ENCODE measurements at regions not wholly inside any gene's neighbourhood (a gene's known extent, or its start where the extent isn't known, plus 50 kb on each side); places are given as distances from the start of the nearest gene placed in this dataset.

GRCh38 chr6:86820750-86821149, 116.6 kb upstream of the HTR1E start:
- Histone ChIP-seq H3K27ac (ENCODE audit: insufficient read depth, low read length) (no peak overlapping the region), H3K36me3 (ENCODE audit: control insufficient read depth, insufficient read depth, low read length) (no peaks in the 10 kb centered on the region), H3K79me2 (ENCODE audit: control insufficient read depth, insufficient read depth, low read length) (no peaks in the 10 kb centered on the region), H3K4me1 (ENCODE audit: control insufficient read depth, extremely low read depth, insufficient read depth, low read length) (no peaks in the 10 kb centered on the region), H3K4me2 (ENCODE audit: extremely low read depth, insufficient read depth, low read length) (no peak overlapping the region), H3K9ac (ENCODE audit: insufficient read depth, low read length) (no peak overlapping the region), H3K9me3 (ENCODE audit: control insufficient read depth, insufficient read depth, low read depth, low read length) (no peaks in the 10 kb centered on the region), H3K27me3 (ENCODE audit: control insufficient read depth, insufficient read depth, low read length) (no peaks in the 10 kb centered on the region), H3K4me3 (replicated peaks in 1 of 4; ENCODE audit: control extremely low read depth in 1 of 4, insufficient read depth in 1 of 4, low read depth in 3 of 4, low read length in 4 of 4) (no peak overlapping the region), H2AFZ (ENCODE audit: low read length) (no peak overlapping the region), H4K20me1 (ENCODE audit: control insufficient read depth, extremely low read depth, insufficient read depth, low read length) (no peaks in the 10 kb centered on the region)
- DNase-seq (ENCODE audit: low read depth in 2 of 2) = no peak
- no peak for TF ChIP-seq CTCF (conservative IDR thresholded peaks at IDR 0.05 in 1 of 2, IDR thresholded peaks at IDR 0.05 in 1 of 2; ENCODE audit: low read depth in 1 of 2, low read length in 2 of 2)
- TF ChIP-seq EZH2 (IDR thresholded peaks at IDR 0.05; ENCODE audit: low read length, missing control alignments) = no peak

- no peak for DNase-seq (ENCODE audit: low read depth in 2 of 2)
- Histone ChIP-seq H3K9me3 (ENCODE audit: control insufficient read depth, insufficient read depth, low read depth, low read length) (no peaks in the 10 kb centered on the region), H3K36me3 (ENCODE audit: control insufficient read depth, insufficient read depth, low read length) (no peaks in the 10 kb centered on the region), H3K4me2 (ENCODE audit: extremely low read depth, insufficient read depth, low read length) (no peak overlapping the region), H4K20me1 (ENCODE audit: control insufficient read depth, extremely low read depth, insufficient read depth, low read length) (no peaks in the 10 kb centered on the region), H3K27ac (ENCODE audit: insufficient read depth, low read length) (no peak overlapping the region), H3K9ac (ENCODE audit: insufficient read depth, low read length) (no peak overlapping the region), H3K79me2 (ENCODE audit: control insufficient read depth, insufficient read depth, low read length) (no peaks in the 10 kb centered on the region), H3K4me1 (ENCODE audit: control insufficient read depth, extremely low read depth, insufficient read depth, low read length) (no peaks in the 10 kb centered on the region), H3K27me3 (ENCODE audit: control insufficient read depth, insufficient read depth, low read length) (no peaks in the 10 kb centered on the region), H2AFZ (ENCODE audit: low read length) (no peak overlapping the region), H3K4me3 (replicated peaks in 1 of 4; ENCODE audit: control extremely low read depth in 1 of 4, insufficient read depth in 1 of 4, low read depth in 3 of 4, low read length in 4 of 4) (no peak overlapping the region)
- TF ChIP-seq EZH2 (IDR thresholded peaks at IDR 0.05; ENCODE audit: low read length, missing control alignments) (no peak), CTCF (conservative IDR thresholded peaks at IDR 0.05 in 1 of 2, IDR thresholded peaks at IDR 0.05 in 1 of 2; ENCODE audit: low read depth in 1 of 2, low read length in 2 of 2) (no peak)
Observed at GRCh38 chr6:86793649-86794048, 143.7 kb upstream of the HTR1E start.

- Histone ChIP-seq H3K4me2 (ENCODE audit: extremely low read depth, insufficient read depth, low read length) (no peak overlapping the region), H3K4me1 (ENCODE audit: control insufficient read depth, extremely low read depth, insufficient read depth, low read length) (no peaks in the 10 kb centered on the region)
- no peak for DNase-seq (ENCODE audit: low read depth in 2 of 2)
Observed at GRCh38 chr6:86791476-86791875, 145.9 kb upstream of the HTR1E start.

More at GRCh38 chr6:86791476-86791875, 145.9 kb upstream of the HTR1E start:
- Histone ChIP-seq H3K4me3 (replicated peaks in 1 of 4; ENCODE audit: control extremely low read depth in 1 of 4, insufficient read depth in 1 of 4, low read depth in 3 of 4, low read length in 4 of 4) (no peak overlapping the region), H3K9ac (ENCODE audit: insufficient read depth, low read length) (no peak overlapping the region), H4K20me1 (ENCODE audit: control insufficient read depth, extremely low read depth, insufficient read depth, low read length) (no peaks in the 10 kb centered on the region), H2AFZ (ENCODE audit: low read length) (no peak overlapping the region), H3K9me3 (ENCODE audit: control insufficient read depth, insufficient read depth, low read depth, low read length) (no peaks in the 10 kb centered on the region), H3K27ac (ENCODE audit: insufficient read depth, low read length) (no peak overlapping the region), H3K27me3 (ENCODE audit: control insufficient read depth, insufficient read depth, low read length) (no peaks in the 10 kb centered on the region), H3K79me2 (ENCODE audit: control insufficient read depth, insufficient read depth, low read length) (no peaks in the 10 kb centered on the region), H3K36me3 (ENCODE audit: control insufficient read depth, insufficient read depth, low read length) (no peaks in the 10 kb centered on the region)
- TF ChIP-seq CTCF (conservative IDR thresholded peaks at IDR 0.05 in 1 of 2, IDR thresholded peaks at IDR 0.05 in 1 of 2; ENCODE audit: low read depth in 1 of 2, low read length in 2 of 2) (no peak), EZH2 (IDR thresholded peaks at IDR 0.05; ENCODE audit: low read length, missing control alignments) (no peak)

Data from fibroblast of lung (primary cell).